HG02763 (cell line): ENCODE measurements at regions not wholly inside any gene's neighbourhood (a gene's known extent, or its start where the extent isn't known, plus 50 kb on each side); places are given as distances from the start of the nearest gene placed in this dataset.
A peak's percentile ranks its signal among the peaks of the same experiment; 100 is the strongest.

ENCODE experiments used
- ATAC-seq: cut with Tn5 transposase; IDR thresholded peaks from one replicate; pipeline ENCODE4 v1.9.1; 2021; ENCODE audit warnings: mild to moderate bottlenecking, moderate library complexity; ENCODE audit not compliant: unreplicated experiment

DNA sequence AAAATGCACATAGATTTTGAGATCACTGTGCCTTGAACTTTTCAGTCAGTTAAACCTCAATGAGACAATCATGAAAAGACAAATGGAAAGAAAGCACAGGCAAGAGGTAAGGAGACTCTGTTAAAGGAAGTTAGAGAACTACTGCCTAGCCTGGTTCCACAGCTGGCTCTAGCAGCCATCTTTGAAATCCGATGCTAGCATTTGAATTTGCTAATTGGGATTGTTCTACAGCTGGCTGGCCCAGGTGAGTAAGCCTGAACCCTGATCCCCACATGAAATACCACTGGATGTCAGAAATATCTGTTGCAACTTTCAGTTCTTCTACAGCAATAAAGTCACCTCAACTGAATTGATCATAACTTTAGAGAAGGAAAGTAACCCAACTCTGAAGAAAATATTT lies 315.2 kb upstream of the CHAC2 start:
- ATAC-seq, result no peak

DNA sequence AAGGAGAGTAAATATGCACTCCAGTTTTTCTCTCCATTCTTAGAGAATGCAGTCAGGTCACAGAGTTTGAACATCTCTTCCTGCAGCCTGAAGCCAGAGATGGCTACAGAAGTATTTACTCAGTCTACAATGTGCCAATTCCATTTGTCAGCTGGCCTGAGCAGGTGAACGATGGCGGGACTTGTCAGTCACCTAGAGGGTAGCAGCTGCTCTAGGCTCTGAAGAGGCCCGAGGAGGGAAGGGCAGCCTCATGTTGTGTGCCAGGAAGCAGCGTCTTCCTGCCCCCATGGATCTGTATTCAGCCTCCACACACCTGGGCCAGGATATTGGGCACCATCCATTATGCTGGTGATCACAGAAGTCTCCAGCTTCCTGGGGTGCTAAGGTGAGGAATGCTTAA lies 316.7 kb upstream of the CHAC2 start:
- no peak for ATAC-seq

- ATAC-seq, result no peak
Observed at GRCh38 chr2:53448591-53448990, 319.0 kb upstream of the CHAC2 start.

DNA sequence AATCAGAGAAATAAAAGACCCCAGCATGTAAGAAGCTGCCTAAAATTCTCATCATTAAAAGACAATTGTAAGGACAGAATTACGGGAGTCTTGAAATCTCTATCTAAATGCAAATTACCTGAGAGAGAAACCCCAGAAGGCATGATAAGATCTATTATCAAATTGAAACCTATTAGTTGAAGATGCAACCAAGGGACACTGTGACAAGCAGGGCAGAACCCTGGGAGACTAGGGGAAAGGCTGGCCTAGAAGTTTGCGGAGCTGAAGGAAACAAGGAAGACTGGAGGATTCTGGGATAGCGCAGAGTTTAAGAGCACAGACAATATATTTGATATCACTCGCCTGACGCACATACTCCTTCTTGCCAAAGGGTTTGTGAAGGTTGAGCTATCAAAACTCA lies 319.5 kb upstream of the CHAC2 start:
- no peak for ATAC-seq

DNA sequence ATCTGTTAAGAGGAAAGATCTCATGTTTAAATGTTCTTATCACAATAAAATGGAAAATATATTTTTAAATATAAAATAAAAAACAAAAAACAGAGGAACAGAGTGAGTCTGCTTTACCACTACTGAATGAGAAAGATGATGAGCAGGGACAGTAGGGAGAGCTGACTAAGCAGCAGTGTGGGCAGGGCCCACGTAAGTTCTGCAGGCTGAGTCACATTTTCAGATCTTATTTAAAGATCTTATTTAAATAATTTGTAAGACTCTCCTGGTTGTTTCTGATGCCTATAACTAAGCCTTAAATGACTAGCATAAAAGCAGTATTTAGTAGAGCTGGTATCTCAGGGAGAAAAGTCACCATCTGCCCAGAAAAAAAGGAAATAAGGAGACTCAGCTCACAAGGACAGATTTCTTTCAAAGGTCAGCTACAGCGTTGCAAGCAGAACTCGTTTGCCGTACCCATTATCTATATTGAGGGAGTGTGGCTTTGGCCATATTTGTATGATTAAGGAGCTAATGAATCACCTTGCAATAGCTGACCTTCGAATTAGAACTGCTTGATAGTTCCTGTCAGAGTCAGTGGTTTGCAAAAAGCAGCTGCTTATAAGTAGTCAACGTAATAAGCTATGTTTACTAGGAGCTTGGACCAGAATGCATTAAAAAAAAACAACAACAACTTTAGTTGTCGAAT lies 322.1 kb upstream of the CHAC2 start:
- no peak for ATAC-seq

DNA sequence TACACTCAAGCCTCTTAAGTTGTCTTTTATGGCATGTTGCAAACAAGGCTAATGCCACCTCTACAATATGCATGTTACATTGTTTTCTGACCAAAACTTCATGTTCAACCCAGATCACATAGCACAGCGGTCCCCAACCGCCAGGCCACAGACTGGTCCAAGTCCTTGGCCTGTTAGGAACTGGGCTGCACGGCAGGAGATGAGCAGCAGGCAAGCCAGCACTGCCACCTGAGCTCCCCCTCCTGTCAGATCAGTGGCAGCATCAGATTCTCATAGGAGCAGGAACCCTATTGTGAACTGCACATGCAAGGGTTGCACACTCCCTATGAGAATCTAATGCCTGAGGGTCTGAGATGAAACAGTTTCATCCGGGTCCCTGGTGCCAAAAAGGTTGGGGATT lies 324.8 kb upstream of the CHAC2 start:
- no peak for ATAC-seq

- ATAC-seq, result no peak
Observed at GRCh38 chr2:53442093-53442492, 325.5 kb upstream of the CHAC2 start.

- ATAC-seq, result no peak
Observed at GRCh38 chr2:53438692-53439091, 328.9 kb upstream of the CHAC2 start.

DNA sequence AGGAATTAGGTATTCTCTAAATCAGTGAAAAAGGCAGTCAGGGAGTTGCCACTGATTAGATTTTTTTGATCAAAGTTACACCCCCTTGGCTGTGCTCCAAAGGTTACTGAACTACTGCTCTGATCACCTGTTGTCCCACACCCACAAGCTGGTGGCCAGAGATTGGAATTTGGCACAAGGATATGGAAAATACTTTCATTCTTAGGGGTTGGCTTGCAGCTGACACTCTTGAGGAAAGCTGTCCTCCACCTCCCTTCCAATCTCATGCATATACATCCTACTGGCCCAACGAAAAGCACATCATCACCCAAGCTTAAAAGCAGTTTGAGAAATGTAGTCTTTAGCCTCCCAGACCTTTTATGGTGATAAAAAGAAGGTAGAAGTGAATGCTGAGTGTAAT lies 329.5 kb upstream of the CHAC2 start:
- ATAC-seq, result no peak

DNA sequence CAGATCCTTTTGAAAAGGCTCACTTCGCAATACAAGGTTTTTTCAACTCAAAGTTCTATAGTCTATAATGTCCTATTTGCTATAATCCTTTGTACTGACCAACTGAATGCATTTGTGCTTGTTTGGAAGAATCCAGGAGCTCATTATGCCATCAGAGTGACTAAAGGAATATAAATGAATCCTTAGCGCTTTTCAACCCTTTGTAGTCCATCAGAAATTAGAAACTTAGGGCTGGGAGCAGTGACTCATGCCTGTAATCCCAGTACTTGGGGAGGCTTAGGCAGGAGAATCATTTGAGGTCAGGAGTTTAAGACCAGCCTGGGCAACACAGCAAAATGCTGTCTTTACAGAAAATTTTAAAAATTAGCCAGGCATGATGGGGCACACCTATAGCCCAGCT lies 330.2 kb upstream of the CHAC2 start:
- ATAC-seq, result no peak

DNA sequence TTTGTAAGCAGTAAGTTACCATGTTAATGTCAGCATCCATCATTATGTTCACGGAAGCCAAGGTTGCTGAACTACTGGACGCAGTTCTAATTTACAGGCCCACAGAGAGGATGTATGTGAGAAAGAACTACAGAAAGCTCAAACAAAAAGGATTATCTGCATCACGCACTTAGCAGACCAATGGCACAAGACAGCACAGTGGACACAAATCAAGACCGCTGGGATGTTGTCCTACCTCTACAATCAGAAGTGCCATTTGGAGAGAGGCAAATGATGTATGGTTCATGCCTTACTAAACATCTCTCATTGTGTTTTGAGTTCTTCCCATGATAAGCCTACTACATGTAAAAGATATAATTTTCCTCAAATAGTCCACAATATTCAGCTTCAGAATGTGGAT lies 330.7 kb upstream of the CHAC2 start:
- no peak for ATAC-seq

GRCh38 chr2:53435610-53436009 lies 332.0 kb upstream of the CHAC2 start:
- no peak for ATAC-seq

GRCh38 chr2:53434466-53434865 lies 333.1 kb upstream of the CHAC2 start:
- ATAC-seq, result no peak

- no peak for ATAC-seq
Observed at GRCh38 chr2:53432936-53433335, 334.7 kb upstream of the CHAC2 start.

DNA sequence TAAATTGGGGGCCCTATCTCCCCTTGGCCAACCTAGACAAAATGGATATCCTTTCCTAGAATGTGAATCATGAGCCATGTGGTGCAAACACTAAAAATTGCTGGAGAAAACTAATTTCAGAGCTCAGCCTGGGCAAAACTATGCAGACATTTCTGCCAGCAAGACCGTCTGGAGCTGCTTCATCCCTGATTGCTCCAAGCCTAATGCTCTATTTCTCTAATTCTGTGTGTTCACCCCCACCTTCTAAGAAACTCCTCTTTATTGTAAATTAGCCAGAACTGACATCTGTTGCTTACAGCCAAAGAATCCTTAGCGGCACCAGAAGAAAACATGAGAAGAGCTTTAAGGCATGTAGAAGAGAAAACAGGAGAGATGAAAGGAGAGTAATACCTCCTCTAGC lies 337.7 kb upstream of the CHAC2 start:
- no peak for ATAC-seq

DNA sequence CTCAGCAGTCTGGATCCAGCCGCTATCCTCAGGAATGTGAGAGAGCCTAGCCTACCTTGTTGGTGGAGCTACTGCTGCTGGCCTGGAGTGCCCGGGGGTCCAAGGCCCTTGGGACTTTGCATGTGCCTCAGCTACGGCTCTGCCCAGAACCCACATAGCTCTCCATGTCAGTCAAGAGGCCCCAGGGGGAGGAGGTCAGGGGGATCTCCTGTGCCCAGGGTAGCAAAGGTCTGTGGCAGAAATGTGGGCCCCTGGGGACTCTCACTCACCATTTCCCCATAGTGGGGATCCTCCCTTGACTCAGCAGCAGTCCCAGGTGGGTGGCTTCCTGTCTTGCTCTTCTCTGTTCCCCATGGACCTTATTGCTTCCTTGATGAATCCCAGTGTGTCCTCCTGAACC lies 342.7 kb upstream of the CHAC2 start:
- ATAC-seq, result peak; percentile 62

- no peak for ATAC-seq
Observed at GRCh38 chr2:53423465-53423864, 344.1 kb upstream of the CHAC2 start.

DNA sequence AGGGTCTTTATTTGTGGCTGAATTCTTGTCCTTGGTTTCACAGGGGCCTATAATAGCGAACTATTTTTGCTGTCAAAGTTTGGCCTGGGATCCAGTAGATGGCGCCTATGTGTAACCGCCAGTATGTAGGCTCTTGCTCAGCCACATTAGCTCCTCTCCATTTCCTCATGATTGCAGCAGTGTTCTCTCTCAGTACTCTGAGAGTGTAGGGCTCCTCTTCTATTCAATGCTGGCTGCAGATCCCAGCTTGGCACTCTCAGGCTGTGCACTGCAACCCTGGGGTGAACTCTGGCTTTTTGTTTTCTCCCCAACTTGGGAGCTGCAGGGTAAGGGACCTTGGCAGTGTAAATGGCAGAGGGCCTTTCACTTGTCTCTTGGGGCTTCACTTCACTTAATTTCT lies 344.6 kb upstream of the CHAC2 start:
- peak; percentile 65 for ATAC-seq

- ATAC-seq, result no peak
Observed at GRCh38 chr2:53417385-53417784, 350.2 kb upstream of the CHAC2 start.

DNA sequence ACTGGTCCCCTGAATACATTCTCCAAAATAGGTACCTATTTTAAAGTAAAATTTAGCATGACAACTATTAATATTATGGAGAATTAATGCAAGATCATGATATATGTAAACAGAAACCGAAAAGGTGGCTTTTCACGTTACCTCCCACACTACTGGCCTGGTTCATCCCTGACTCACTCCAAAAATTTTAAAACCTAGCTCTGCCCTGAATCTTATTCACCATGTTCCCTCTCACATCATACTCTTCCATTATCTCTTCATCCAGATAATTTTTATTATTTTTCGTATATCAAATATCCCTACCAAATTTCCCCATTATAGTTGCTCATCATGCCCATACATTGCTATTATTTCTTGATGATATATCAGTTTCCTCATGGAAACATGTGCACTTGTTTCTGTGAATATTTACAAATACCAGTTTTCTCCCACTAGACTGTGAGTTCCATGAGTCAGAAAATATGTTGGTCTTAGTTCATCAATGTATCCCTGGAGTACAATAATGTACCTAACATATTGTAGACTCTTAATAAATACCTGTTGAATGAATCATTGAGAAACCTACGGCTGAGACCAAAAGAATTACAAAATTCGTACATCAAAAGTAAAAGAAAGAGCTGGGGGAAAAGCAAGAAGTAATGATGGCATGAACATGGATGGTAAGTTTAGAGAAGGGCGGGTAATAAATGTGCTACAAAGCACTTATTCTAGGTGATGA lies 360.1 kb upstream of the CHAC2 start:
- no peak for ATAC-seq

DNA sequence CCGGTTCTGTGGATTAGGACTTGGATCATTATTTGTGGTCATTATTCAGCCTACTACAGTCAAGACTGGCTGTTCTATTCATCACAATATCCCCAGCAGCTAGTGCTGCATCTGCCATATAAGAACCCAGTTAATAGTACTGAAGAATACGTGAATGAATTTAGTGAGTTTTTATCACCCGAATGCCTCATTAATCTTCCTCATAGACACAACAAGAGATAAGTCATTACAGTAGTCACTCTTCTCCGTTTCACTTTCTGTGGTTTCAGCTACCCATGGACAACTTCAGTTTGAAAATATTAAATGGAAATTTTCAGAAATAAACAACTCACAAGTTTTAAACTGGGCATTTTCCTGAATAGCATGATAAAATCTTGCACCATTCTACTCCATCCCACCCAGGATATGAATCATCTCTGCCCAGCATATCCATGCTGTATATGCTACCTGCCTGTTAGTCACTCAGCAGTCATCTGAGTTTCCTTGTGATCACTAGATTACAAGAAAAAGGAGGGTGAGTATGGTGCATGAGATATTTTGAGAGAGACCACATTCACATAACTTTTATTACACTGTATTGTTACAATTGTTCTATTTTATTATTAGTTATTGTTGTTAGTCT lies 363.7 kb upstream of the CHAC2 start:
- ATAC-seq, result no peak

GRCh38 chr2:53397085-53397484 lies 370.5 kb upstream of the CHAC2 start:
- ATAC-seq, result no peak
